AG09319 (cell line): ENCODE measurements at regions not wholly inside any gene's neighbourhood (a gene's known extent, or its start where the extent isn't known, plus 50 kb on each side); places are given as distances from the start of the nearest gene placed in this dataset.

ENCODE experiments used
- DNase-seq: peaks from one replicate; pipeline ENCODE4 v3.0.0-alpha.2; 2010; ENCODE audit warnings: low read depth; ENCODE audit errors: extremely low read depth
- CTCF ChIP-seq: IDR thresholded peaks from 2 replicates; pipeline ENCODE4 v1.5.1; 2011; ENCODE audit warnings: low read depth, mild to moderate bottlenecking, inconsistent platforms, low read length, moderate library complexity

GRCh38 chr2:129074298-129074920, 755.7 kb upstream of the HS6ST1 start:
- DNase-seq = no peak
- TF ChIP-seq CTCF = no peak

GRCh38 chr2:129078548-129078947, 759.9 kb upstream of the HS6ST1 start:
- DNase-seq = no peak
- no peak for TF ChIP-seq CTCF

DNA sequence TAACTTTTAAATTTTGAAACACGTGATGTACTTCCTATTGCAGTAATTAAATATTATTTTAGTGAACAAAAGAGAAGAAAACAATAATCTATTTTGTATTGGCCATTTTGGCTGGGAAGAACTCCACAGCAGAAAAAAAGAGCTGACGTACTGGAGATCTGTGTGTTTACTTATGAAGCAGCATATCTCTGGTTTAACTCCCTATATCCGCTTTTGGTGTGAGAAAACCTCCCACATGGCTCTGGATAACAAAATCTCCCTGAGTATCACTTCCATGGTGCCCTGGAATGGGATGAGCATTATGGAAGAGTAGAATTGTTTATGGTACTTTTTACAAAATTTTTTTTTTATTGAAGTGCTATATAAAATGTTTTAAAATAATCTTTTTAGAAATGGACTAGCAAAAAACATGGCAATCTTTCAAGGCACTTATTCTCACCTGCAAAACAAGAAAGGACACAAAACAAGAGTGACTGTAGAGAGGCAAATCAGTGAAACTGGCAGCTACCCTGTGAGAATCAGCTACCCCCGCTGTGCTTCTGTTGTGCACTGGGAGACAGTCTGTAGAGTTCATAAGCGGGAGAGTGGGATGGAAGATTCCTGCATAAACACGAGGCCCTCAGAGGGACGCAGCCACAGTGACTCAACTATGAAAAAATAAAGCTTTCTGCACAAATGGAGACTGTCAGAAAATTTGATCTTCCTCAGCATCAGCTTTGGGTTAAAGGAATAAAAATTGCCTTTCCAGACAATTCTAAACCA, 762.2 kb upstream of the HS6ST1 start:
- no peak for TF ChIP-seq CTCF
- DNase-seq = no peak

GRCh38 chr2:129085386-129085785, 766.7 kb upstream of the HS6ST1 start:
- TF ChIP-seq CTCF = no peak
- DNase-seq = no peak

DNA sequence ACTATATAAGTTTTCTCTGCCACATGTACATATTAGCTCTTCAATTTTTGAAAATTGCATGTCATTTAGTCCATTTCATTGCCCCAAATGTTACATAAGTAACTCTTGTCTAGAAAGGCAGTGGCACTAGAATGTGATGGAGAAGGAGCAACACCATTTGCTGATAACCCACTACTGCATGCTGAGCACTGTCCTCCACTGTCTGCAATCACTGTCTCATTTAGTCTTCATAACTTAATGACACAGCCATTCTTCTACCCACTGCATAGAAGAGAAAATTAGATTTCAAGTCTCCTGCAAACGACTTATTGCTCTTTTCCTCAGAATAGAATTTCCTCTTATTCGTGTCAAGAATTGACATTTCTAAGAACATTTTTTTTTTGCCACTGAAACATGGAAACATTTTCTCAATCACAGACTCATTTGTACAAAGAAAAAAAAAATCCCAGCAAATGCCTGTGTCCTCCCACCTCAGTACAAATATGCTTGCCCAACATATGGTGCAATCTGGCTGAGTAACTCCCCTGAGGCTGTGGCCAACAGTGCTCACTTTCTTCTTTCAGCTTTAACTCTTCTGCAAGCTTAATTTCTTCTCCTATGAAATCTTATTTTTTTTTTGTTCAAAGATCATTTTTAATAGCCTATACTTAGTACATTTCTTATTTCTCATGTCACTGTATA, 768.6 kb upstream of the HS6ST1 start:
- TF ChIP-seq CTCF = no peak
- no peak for DNase-seq

DNA sequence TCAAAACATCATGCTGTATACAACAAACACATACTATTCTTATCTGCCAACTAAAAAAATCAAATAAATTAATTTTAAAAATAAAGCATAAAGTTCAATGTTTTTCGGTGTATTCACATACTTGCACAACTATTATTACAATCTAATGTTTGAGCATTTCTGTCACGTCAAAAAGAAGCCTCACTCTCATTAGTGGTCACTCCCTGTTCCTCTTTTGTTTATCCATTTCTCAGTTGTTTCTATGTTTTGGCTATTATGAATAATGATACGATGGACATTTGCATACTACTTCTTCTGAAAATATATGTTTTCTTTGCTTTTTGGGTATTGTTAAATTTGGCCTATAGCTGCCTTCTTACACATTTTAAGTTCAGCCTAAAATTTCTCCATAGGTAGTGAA, 773.0 kb upstream of the HS6ST1 start:
- no peak for TF ChIP-seq CTCF
- DNase-seq = no peak

DNA sequence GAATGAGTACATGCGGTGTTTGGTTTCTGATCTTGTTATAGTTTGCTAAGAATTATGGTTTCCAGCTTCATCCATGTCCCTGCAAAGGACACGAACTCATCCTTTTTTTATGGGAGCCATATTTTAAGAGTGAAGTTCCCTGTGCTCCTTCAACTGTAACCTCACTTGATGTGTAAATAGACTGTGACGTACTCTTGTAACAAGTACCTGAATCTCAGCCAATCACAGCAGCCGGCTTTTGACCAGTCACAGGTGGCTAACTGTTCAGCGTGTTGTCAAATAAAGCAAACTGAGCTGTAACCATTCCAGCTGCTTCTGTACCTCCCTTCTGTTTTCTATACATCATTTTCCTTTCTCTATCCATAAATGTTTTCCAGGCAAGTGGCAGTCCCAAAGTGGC, 774.3 kb upstream of the HS6ST1 start:
- DNase-seq = no peak
- no peak for TF ChIP-seq CTCF
